ENCODE measurements at regions not wholly inside any gene's neighbourhood (a gene's known extent, or its start where the extent isn't known, plus 50 kb on each side); places are given as distances from the start of the nearest gene placed in this dataset. TPM values are rescaled to one million over a fixed set of nuclear protein-coding genes. Genes with fewer than 3 reads are reported as not detected.
"Not testable (repeated sequence)": the region's sequence is repeated elsewhere in the genome, so short reads cannot be mapped to it uniquely, and the experiment has no call there.

- Mint-ChIP-seq H3K4me3 (no peak overlapping the region), H3K9me3 (no peaks in the 10 kb centered on the region), H3K4me1 (peaks cover 0 to 2% (median 0%) of the 10 kb centered on the region in 4 donors), H3K27me3 (peaks cover 0 to 21% (median 0%) of the 10 kb centered on the region in 5 donors), H3K36me3 (no peaks in the 10 kb centered on the region), H3K27ac (no peak overlapping the region)
- ATAC-seq (no peak), DNase-seq (no peak)
- POLR2A ChIA-PET = no interaction called here
These were observed 95.5 kb downstream of the QRSL1 start for GRCh38 chr6:106724848-106725247.

DNA sequence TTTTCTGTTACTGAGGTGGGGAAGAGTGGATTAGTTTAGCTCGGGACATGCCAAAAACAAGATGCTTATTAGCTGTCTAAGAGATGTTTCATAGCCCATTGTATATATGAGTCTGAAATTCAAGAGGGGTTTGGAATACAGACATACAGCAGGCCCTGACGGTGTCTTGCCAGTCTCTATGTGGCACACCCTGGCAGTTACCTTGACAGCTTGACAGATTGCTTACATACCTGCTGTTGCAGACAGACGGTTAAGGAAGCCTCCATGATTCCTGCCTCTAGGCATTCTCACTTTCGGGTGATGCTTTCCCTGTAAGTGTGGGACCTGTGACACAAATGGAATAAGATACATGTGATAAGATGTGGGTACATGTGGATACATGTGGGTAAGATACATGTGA, 95.0 kb downstream of the QRSL1 start:
- H3K9me3 Mint-ChIP-seq = no peaks in the 10 kb centered on the region
- no peaks in the 10 kb centered on the region for H3K36me3 Mint-ChIP-seq
- no peak overlapping the region for H3K4me3 Mint-ChIP-seq
- DNase-seq = no peak
- POLR2A ChIA-PET = no interaction called here
- H3K27ac Mint-ChIP-seq = no peak overlapping the region
- H3K4me1 Mint-ChIP-seq = no peaks in the 10 kb centered on the region
- no peak for ATAC-seq
- peaks cover 0 to 21% (median 0%) of the 10 kb centered on the region in 5 donors for H3K27me3 Mint-ChIP-seq

- H3K9me3 Mint-ChIP-seq, H3K36me3 Mint-ChIP-seq, H3K4me1 Mint-ChIP-seq, H3K4me3 Mint-ChIP-seq, H3K27ac Mint-ChIP-seq, ATAC-seq, DNase-seq, POLR2A ChIA-PET: not testable (repeated sequence)
- peaks cover 0 to 21% (median 0%) of the 10 kb centered on the region in 5 donors for H3K27me3 Mint-ChIP-seq
These were observed 94.0 kb downstream of the QRSL1 start for GRCh38 chr6:106723419-106723818.

DNA sequence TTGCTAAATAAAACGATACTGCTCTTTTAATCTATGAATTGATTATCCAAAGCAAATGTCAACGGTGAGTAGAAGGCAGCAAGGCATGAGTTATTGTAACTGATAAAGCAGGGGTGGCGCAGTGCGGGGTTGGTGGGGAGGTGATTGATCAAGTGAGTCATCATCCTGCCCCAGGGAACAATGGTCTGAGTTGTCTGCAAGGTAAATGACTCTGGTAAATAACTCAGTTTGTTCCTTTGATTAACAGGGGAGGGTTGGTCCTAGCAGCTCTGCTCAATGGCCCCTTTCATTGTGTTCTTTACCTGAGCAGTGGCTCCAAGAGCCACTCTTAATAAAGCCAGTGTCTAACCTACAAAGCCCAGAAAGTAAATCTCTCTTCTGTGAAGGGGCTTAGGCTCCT, 91.8 kb downstream of the QRSL1 start:
- not testable (repeated sequence) for H3K9me3 Mint-ChIP-seq

More for the DNA sequence above, 91.8 kb downstream of the QRSL1 start:
- H3K4me3 Mint-ChIP-seq, H3K4me1 Mint-ChIP-seq, POLR2A ChIA-PET, H3K36me3 Mint-ChIP-seq, H3K27ac Mint-ChIP-seq, ATAC-seq, DNase-seq: not testable (repeated sequence)
- peaks cover 0 to 21% (median 8%) of the 10 kb centered on the region in 5 donors for H3K27me3 Mint-ChIP-seq

Small RNAs in the stretch of these regions (microRNA-seq; reads per million reads assigned to microRNA genes)
- not detected for gene MIR587 (ENCODE audit: borderline microRNAs expressed)

All from naive thymus-derived CD8-positive, alpha-beta T cell (primary cell).